Lower lobe of right lung (tissue), 2 donors: ENCODE measurements at regions not wholly inside any gene's neighbourhood (a gene's known extent, or its start where the extent isn't known, plus 50 kb on each side); places are given as distances from the start of the nearest gene placed in this dataset.

ENCODE experiments used
- ATAC-seq, 2 donors: fragments of 200-7000 bp; cut with Tn5 transposase; one replicate each; pipeline ENCODE4 v1.9.1; 2020 to 2022; ENCODE audit warnings: mild to moderate bottlenecking in 2 of 2, moderate library complexity in 2 of 2
- DNase-seq: peaks from one replicate; pipeline ENCODE4 v3.0.0-alpha.2; 2020
- H3K27ac ChIP-seq: fragments of 200-600 bp; one replicate; pipeline ENCODE4 v1.8.0; 2022
- H3K27me3 ChIP-seq: fragments of 200-600 bp; one replicate; pipeline ENCODE4 v1.8.0; 2022; ENCODE audit warnings: low read depth
- H3K36me3 ChIP-seq: fragments of 200-600 bp; one replicate; pipeline ENCODE4 v1.8.0; 2022; ENCODE audit warnings: mild to moderate bottlenecking
- H3K4me1 ChIP-seq: fragments of 200-600 bp; one replicate; pipeline ENCODE4 v1.8.0; 2022
- H3K4me3 ChIP-seq: fragments of 200-600 bp; one replicate; pipeline ENCODE4 v1.8.0; 2022; ENCODE audit warnings: mild to moderate bottlenecking
- H3K9me3 ChIP-seq: fragments of 200-600 bp; one replicate; pipeline ENCODE4 v1.8.0; 2022
- CTCF ChIP-seq: fragments of 200-600 bp; IDR thresholded peaks from one replicate; pipeline ENCODE4 v1.8.0; 2022; ENCODE audit warnings: antibody characterized with exemption, mild to moderate bottlenecking
- intact Hi-C: fragments of 100-400 bp; cut with DNase I; formaldehyde crosslinking; loops from one replicate; pipeline ENCODE4 v1.11.0; 2022
- donor health status: DM: no; HTN: yes; CAD: no; lungs with severe emphysema.

- no peaks in the 10 kb centered on the region for H3K36me3 ChIP-seq
- no peaks in the 10 kb centered on the region for H3K9me3 ChIP-seq
- intact Hi-C loops: no loop called here
- H3K4me3 ChIP-seq: no peak overlapping the region
- no peaks in the 10 kb centered on the region for H3K27me3 ChIP-seq
- no peaks in the 10 kb centered on the region for H3K4me1 ChIP-seq
- DNase-seq (no peak), ATAC-seq (no peak)
- H3K27ac ChIP-seq: no peak overlapping the region
- TF ChIP-seq CTCF: no peak
Observed at GRCh38 chr18:68509902-68510301, 205.0 kb downstream of the TMX3 start.

GRCh38 chr18:68507781-68508180 lies 207.1 kb downstream of the TMX3 start:
- no peak for DNase-seq
- no peak for TF ChIP-seq CTCF
- no peak overlapping the region for H3K4me3 ChIP-seq
- H3K36me3 ChIP-seq: no peaks in the 10 kb centered on the region
- no peaks in the 10 kb centered on the region for H3K9me3 ChIP-seq
- no peaks in the 10 kb centered on the region for H3K27me3 ChIP-seq
- H3K27ac ChIP-seq: no peak overlapping the region
- no peaks in the 10 kb centered on the region for H3K4me1 ChIP-seq
- no peak for ATAC-seq
- intact Hi-C loops: no loop called here

GRCh38 chr18:68505178-68505574 lies 209.7 kb downstream of the TMX3 start:
- H3K4me1 ChIP-seq: no peaks in the 10 kb centered on the region
- no peaks in the 10 kb centered on the region for H3K9me3 ChIP-seq
- DNase-seq (no peak), ATAC-seq (no peak)
- TF ChIP-seq CTCF: no peak
- no peak overlapping the region for H3K27ac ChIP-seq
- no peaks in the 10 kb centered on the region for H3K36me3 ChIP-seq
- H3K27me3 ChIP-seq: no peaks in the 10 kb centered on the region
- no peak overlapping the region for H3K4me3 ChIP-seq
- intact Hi-C loops: no loop called here

- Histone ChIP-seq H3K27me3 (no peaks in the 10 kb centered on the region), H3K4me1 (no peaks in the 10 kb centered on the region), H3K27ac (no peak overlapping the region), H3K4me3 (no peak overlapping the region), H3K36me3 (no peaks in the 10 kb centered on the region), H3K9me3 (no peaks in the 10 kb centered on the region)
- no peak for ATAC-seq
- DNase-seq: no peak
- no peak for TF ChIP-seq CTCF
- intact Hi-C loops: no loop called here
Observed at GRCh38 chr18:68504441-68505177, 210.3 kb downstream of the TMX3 start.

- Histone ChIP-seq H3K4me3 (no peak overlapping the region), H3K9me3 (no peaks in the 10 kb centered on the region), H3K27me3 (no peaks in the 10 kb centered on the region), H3K36me3 (no peaks in the 10 kb centered on the region), H3K27ac (no peak overlapping the region), H3K4me1 (no peaks in the 10 kb centered on the region)
- no peak for DNase-seq
- intact Hi-C loops: no loop called here
- no peak for TF ChIP-seq CTCF
- no peak for ATAC-seq
Observed at GRCh38 chr18:68500556-68500955, 214.4 kb downstream of the TMX3 start.
